Spleen (tissue), 7 donors: ENCODE measurements at regions not wholly inside any gene's neighbourhood (a gene's known extent, or its start where the extent isn't known, plus 50 kb on each side); places are given as distances from the start of the nearest gene placed in this dataset.

ENCODE experiments used
- CTCF ChIP-seq, 11 experiments: fragments of 200-600 bp in 7 of 11; fragments of 450-650 bp in 4 of 11; sonication (generic) in 4 of 11; IDR thresholded peaks in 8 of 11; conservative IDR thresholded peaks in 3 of 11; 1 replicate in 7 of 11; 2 replicates in 4 of 11; pipeline versions ENCODE4 v1.4.0 to v1.8.0; 2016 to 2021; ENCODE audit warnings: antibody characterized with exemption in 11 of 11, inconsistent platforms in 4 of 11, mild to moderate bottlenecking in 1 of 11
- POLR2A ChIP-seq, 3 donors: fragments of 450-650 bp; IDR thresholded peaks; one replicate each; pipeline ENCODE4 v1.5.1; 2017; ENCODE audit warnings: antibody characterized with exemption in 3 of 3, mild to moderate bottlenecking in 1 of 3
- donor health status: DM: no; HTN: no; CAD: no; lungs with moderate emphysema.
- donor health status: DM: no; HTN: no; CAD: no.
- donor health status: DM: no; HTN: no; CAD: no.

GRCh38 chrY:19574939-19575338, 169.6 kb downstream of the KDM5D start:
- TF ChIP-seq POLR2A (IDR thresholded peaks at IDR 0.05) (no peak), CTCF (IDR thresholded peaks at IDR 0.05 in 8 of 11, conservative IDR thresholded peaks at IDR 0.05 in 3 of 11) (no peak)
